Naive thymus-derived CD4-positive, alpha-beta T cell (primary cell): ENCODE measurements at regions not wholly inside any gene's neighbourhood (a gene's known extent, or its start where the extent isn't known, plus 50 kb on each side); places are given as distances from the start of the nearest gene placed in this dataset.

Source experiments
- ATAC-seq: fragments of 150-1000 bp; cut with Tn5 transposase; 2 replicates; pipeline ENCODE4 v1.10.0; 2021; ENCODE audit warnings: mild to moderate bottlenecking, moderate library complexity
- CTCF ChIA-PET: fragments of 350-600 bp; sonication (Branson Sonifier 250); formaldehyde crosslinking; loops from one replicate; lab custom pipeline; 2021; ENCODE audit warnings: antibody characterized with exemption; lab: Charles Lee
- POLR2A ChIA-PET: fragments of 350-600 bp; sonication (Branson Sonifier 250); formaldehyde crosslinking; loops from one replicate; lab custom pipeline; 2021; ENCODE audit warnings: antibody characterized with exemption, inconsistent platforms; lab: Charles Lee
- DNase-seq, 9 donors: peaks; one replicate each; pipeline versions ENCODE4 v3.0.0 to v3.0.0-alpha.2; 2020 to 2022; ENCODE audit warnings: mixed read lengths in 1 of 9
- H3K27ac ChIP-seq: one replicate; pipeline ENCODE4 v1.7.0; 2013; ENCODE audit warnings: mild to moderate bottlenecking, low read depth, low read length, moderate library complexity
- H3K27me3 ChIP-seq, 2 donors: one replicate each; pipeline ENCODE4 v1.7.0; 2013; ENCODE audit warnings: low read length in 2 of 2, mild to moderate bottlenecking in 2 of 2, moderate library complexity in 2 of 2; ENCODE audit not compliant: control insufficient read depth in 2 of 2, insufficient read depth in 2 of 2
- H3K36me3 ChIP-seq, 3 experiments: 1 replicate in 2 of 3; 2 replicates in 1 of 3; pipeline ENCODE4 v1.7.0; 2013; ENCODE audit warnings: low read length in 3 of 3, mild to moderate bottlenecking in 3 of 3, moderate library complexity in 1 of 3; ENCODE audit not compliant: insufficient read depth in 3 of 3, control insufficient read depth in 2 of 3
- H3K4me1 ChIP-seq, 2 donors: one replicate each; pipeline ENCODE4 v1.7.0; 2013; ENCODE audit warnings: low read length in 2 of 2, mild to moderate bottlenecking in 2 of 2, moderate library complexity in 1 of 2; ENCODE audit not compliant: control insufficient read depth in 2 of 2, insufficient read depth in 2 of 2
- H3K4me3 ChIP-seq: 2 replicates; pipeline ENCODE4 v1.7.0; 2013; ENCODE audit warnings: mild to moderate bottlenecking, low read length
- H3K9me3 ChIP-seq, 3 experiments: 1 replicate in 2 of 3; 2 replicates in 1 of 3; pipeline ENCODE4 v1.7.0; 2013; ENCODE audit warnings: low read length in 3 of 3; ENCODE audit not compliant: control insufficient read depth in 2 of 3
- H3K27ac Mint-ChIP-seq, 9 donors: one replicate each; pipeline ENCODE4 v1.8.0; 2020 to 2022; ENCODE audit warnings: mixed read lengths in 9 of 9, mild to moderate bottlenecking in 8 of 9, moderate library complexity in 5 of 9, inconsistent platforms in 2 of 9
- H3K27me3 Mint-ChIP-seq, 5 donors: one replicate each; pipeline ENCODE4 v1.8.0; 2021 to 2022; ENCODE audit warnings: mixed read lengths in 5 of 5, mild to moderate bottlenecking in 1 of 5
- H3K36me3 Mint-ChIP-seq, 5 donors: one replicate each; pipeline ENCODE4 v1.8.0; 2020 to 2022; ENCODE audit warnings: mixed read lengths in 5 of 5, mild to moderate bottlenecking in 3 of 5, inconsistent platforms in 1 of 5
- H3K4me1 Mint-ChIP-seq, 7 donors: one replicate each; pipeline ENCODE4 v1.8.0; 2020 to 2022; ENCODE audit warnings: mixed read lengths in 7 of 7, mild to moderate bottlenecking in 3 of 7, inconsistent platforms in 1 of 7
- H3K4me3 Mint-ChIP-seq, 10 donors: one replicate each; pipeline ENCODE4 v1.8.0; 2020 to 2022; ENCODE audit warnings: mild to moderate bottlenecking in 10 of 10, mixed read lengths in 10 of 10, moderate library complexity in 6 of 10, inconsistent platforms in 2 of 10
- H3K9me3 Mint-ChIP-seq, 11 donors: one replicate each; pipeline ENCODE4 v1.8.0; 2020 to 2022; ENCODE audit warnings: mixed read lengths in 11 of 11, mild to moderate bottlenecking in 4 of 11, inconsistent platforms in 1 of 11, moderate library complexity in 1 of 11
- intact Hi-C, 2 donors: fragments of 100-400 bp; cut with micrococcal nuclease; formaldehyde crosslinking; loops; one replicate each; pipeline ENCODE4 v1.15.1; 2023

DNA sequence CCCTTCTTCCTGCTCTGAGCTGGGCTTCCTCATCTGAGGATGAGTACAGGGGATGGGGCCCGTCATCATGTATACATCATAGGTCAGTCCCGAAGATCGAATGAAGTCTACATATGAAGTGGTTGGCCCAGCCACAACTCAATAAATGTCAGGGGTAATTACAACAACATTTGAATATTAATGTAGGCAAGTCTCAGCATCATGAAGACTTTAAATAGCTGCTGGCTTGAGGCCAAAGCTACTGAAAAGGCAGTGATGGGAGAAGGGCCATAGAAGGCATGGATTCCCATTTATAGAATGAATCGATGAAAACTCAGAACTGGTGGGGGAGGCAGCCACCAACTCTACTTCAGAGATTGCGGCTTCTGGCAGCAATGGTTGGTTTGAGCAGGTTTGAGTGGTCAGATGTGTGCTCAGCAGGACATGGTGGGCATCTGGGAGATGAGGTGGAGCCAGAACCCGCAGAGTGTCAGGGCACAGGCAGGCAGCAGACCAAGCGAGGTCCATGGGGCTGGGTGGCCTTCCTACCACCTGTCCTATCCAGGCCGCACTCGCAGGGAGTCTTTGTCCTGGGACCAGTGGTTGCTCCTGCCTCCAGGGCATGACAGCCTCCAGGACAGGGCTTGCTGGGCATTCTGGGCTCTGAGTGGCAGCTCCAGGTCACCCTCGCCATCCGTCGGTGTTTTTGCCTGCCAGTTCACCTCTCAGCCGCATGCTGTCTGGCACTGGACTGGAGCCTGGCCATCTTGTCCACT lies 919.1 kb downstream of the TBC1D22A start:
- H3K36me3 Mint-ChIP-seq, result peaks cover 0 to 11% (median 3%) of the 10 kb centered on the region in 5 donors
- intact Hi-C loops, result no loop called here
- ChIA-PET POLR2A (no interaction called here), CTCF (no interaction called here)
- Histone ChIP-seq H3K27ac (no peak overlapping the region), H3K4me1 (no peaks in the 10 kb centered on the region), H3K4me3 (no peak overlapping the region), H3K27me3 (no peaks in the 10 kb centered on the region), H3K9me3 (peaks cover 0 to 10% (median 0%) of the 10 kb centered on the region in 3 experiments), H3K36me3 (no peaks in the 10 kb centered on the region)
- no peak overlapping the region for H3K4me3 Mint-ChIP-seq
- peaks cover 0 to 42% (median 5%) of the 10 kb centered on the region in 5 donors for H3K27me3 Mint-ChIP-seq
- DNase-seq, result no peak
- peaks cover 0 to 6% (median 0%) of the 10 kb centered on the region in 7 donors for H3K4me1 Mint-ChIP-seq
- H3K27ac Mint-ChIP-seq, result no peak overlapping the region
- no peak for ATAC-seq
- H3K9me3 Mint-ChIP-seq, result peaks cover 4 to 40% (median 13%) of the 10 kb centered on the region in 11 donors

DNA sequence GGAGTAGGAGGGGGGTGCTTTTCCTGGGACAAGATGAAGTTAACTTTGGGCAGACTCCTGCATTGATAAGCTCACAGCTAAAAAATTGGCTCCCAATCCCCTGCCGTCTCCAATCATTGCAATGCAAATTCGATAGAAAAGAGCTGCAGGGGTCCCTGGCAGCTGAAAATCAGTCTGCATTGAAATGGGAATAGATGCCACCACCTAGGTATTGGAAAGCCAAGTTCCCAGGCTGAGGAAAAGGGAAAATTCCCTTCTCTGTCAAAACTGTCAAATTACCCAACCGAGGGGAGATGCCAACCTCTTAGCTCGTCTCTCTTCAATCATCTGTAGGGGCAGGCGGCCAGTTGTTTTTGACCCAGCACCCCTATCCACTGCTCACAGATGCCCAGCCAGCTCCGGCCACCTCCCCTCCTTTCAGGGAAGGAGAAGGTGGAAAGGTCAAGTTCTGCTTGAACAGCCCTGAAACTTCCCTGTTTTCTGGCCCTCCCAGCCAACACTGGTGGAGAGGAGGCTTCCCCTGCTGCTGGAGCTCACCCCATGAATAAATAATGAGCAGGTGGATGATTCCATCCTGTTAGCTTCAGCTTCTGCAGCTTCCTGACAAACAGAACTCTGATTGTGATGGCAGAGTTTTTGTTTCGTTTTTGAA lies 916.3 kb downstream of the TBC1D22A start:
- Mint-ChIP-seq H3K27ac (no peak overlapping the region), H3K4me3 (no peak overlapping the region), H3K36me3 (peaks cover 0 to 8% (median 0%) of the 10 kb centered on the region in 5 donors), H3K27me3 (peaks cover 0 to 33% (median 5%) of the 10 kb centered on the region in 5 donors), H3K9me3 (peaks cover 3 to 20% (median 7%) of the 10 kb centered on the region in 11 donors), H3K4me1 (peaks cover 0 to 6% (median 0%) of the 10 kb centered on the region in 7 donors)
- no peaks in the 10 kb centered on the region for H3K36me3 ChIP-seq
- POLR2A ChIA-PET, result no interaction called here
- H3K4me3 ChIP-seq, result no peak overlapping the region
- no peak overlapping the region for H3K27ac ChIP-seq
- H3K27me3 ChIP-seq, result no peaks in the 10 kb centered on the region
- H3K9me3 ChIP-seq, result peaks cover 0 to 5% (median 0%) of the 10 kb centered on the region in 3 experiments
- CTCF ChIA-PET, result no interaction called here
- intact Hi-C loops, result no loop called here
- ATAC-seq (no peak), DNase-seq (no peak)
- no peaks in the 10 kb centered on the region for H3K4me1 ChIP-seq

DNA sequence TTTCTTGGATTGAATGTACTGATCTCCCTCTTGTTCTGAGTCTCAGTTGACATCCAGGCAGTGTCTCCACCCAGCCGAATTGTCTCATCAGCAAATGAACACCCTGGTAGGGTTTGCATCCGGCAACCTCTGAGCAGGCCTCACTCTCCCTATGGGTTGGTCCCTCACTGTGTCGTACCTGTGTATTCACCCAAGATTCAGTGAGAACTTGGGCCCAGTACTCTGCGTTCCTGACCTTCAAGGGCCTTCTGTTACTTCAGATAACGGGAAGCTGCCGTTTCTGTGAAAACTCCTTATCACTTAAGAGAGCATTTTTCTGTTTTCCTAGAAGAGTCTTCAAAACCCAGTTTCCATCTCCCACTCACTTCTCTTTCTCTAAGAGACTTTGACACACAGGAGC lies 915.6 kb downstream of the TBC1D22A start:
- DNase-seq (no peak), ATAC-seq (no peak)
- no peaks in the 10 kb centered on the region for H3K36me3 ChIP-seq
- ChIA-PET CTCF (no interaction called here), POLR2A (no interaction called here)
- H3K4me3 ChIP-seq, result no peak overlapping the region
- peaks cover 0 to 33% (median 5%) of the 10 kb centered on the region in 5 donors for H3K27me3 Mint-ChIP-seq
- intact Hi-C loops, result no loop called here
- peaks cover 0 to 6% (median 0%) of the 10 kb centered on the region in 7 donors for H3K4me1 Mint-ChIP-seq
- peaks cover 0 to 5% (median 0%) of the 10 kb centered on the region in 5 donors for H3K36me3 Mint-ChIP-seq
- peaks cover 0 to 13% (median 3%) of the 10 kb centered on the region in 11 donors for H3K9me3 Mint-ChIP-seq
- no peaks in the 10 kb centered on the region for H3K9me3 ChIP-seq
- H3K27ac Mint-ChIP-seq, result no peak overlapping the region
- no peak overlapping the region for H3K27ac ChIP-seq
- no peak overlapping the region for H3K4me3 Mint-ChIP-seq
- H3K27me3 ChIP-seq, result no peaks in the 10 kb centered on the region
- no peaks in the 10 kb centered on the region for H3K4me1 ChIP-seq

DNA sequence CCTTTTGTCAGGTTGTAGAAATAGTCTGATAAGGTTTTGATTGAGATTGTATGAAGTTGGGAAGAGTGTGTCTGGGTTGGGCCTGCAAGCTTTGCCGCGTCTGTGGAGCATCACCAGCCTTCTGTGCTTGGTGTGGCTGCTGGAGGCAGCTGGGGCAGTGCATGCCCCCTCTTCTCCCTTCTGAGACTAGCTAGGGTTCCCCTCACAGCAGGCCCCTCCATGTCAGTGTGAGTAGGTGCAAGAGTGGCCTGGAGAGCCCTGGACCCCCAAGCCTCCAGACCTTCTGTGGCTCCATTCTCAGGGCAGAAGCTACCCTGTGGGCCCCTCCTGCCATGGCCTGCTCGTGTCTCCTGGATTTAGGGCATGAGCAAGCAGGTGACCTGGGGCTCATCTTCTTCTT lies 914.2 kb downstream of the TBC1D22A start:
- ChIA-PET CTCF (no interaction called here), POLR2A (no interaction called here)
- intact Hi-C loops, result no loop called here
- Histone ChIP-seq H3K27me3 (no peaks in the 10 kb centered on the region), H3K4me3 (no peak overlapping the region), H3K4me1 (no peaks in the 10 kb centered on the region), H3K9me3 (no peaks in the 10 kb centered on the region), H3K36me3 (no peaks in the 10 kb centered on the region), H3K27ac (no peak overlapping the region)
- no peak overlapping the region for H3K4me3 Mint-ChIP-seq
- H3K27me3 Mint-ChIP-seq, result peaks cover 0 to 28% (median 5%) of the 10 kb centered on the region in 5 donors
- H3K36me3 Mint-ChIP-seq, result peaks cover 0 to 5% (median 0%) of the 10 kb centered on the region in 5 donors
- DNase-seq (no peak), ATAC-seq (no peak)
- H3K4me1 Mint-ChIP-seq, result peaks cover 0 to 6% (median 0%) of the 10 kb centered on the region in 7 donors
- peaks cover 0 to 13% (median 2%) of the 10 kb centered on the region in 11 donors for H3K9me3 Mint-ChIP-seq
- no peak overlapping the region for H3K27ac Mint-ChIP-seq

DNA sequence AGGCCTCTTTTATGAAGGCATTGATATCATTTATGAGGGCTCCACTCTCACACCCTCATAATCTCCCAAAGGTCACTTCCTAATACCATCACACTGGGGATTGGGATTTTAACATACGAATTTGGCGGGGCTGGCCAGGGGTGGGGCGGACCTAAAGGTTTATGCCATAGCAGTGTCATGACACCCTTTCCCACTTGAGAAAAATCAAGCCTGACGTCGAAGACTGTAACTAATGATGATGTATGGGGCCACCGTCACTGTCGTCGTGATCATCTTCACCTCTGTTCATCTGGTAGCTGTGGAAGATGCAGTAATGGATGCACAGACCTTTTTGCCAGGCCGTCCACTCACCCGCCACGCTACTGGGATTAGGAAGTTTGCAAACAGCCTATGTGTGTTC lies 912.1 kb downstream of the TBC1D22A start:
- DNase-seq (no peak), ATAC-seq (no peak)
- peaks cover 0 to 2% (median 0%) of the 10 kb centered on the region in 7 donors for H3K4me1 Mint-ChIP-seq
- H3K36me3 Mint-ChIP-seq, result peaks cover 0 to 2% (median 0%) of the 10 kb centered on the region in 5 donors
- ChIA-PET POLR2A (no interaction called here), CTCF (no interaction called here)
- no peak overlapping the region for H3K27ac Mint-ChIP-seq
- no peak overlapping the region for H3K4me3 Mint-ChIP-seq
- Histone ChIP-seq H3K9me3 (peaks cover 0 to 2% (median 0%) of the 10 kb centered on the region in 3 experiments), H3K4me3 (no peak overlapping the region), H3K4me1 (no peaks in the 10 kb centered on the region), H3K27ac (no peak overlapping the region), H3K36me3 (no peaks in the 10 kb centered on the region), H3K27me3 (no peaks in the 10 kb centered on the region)
- H3K27me3 Mint-ChIP-seq, result peaks cover 0 to 8% (median 2%) of the 10 kb centered on the region in 5 donors
- H3K9me3 Mint-ChIP-seq, result peaks cover 0 to 11% (median 4%) of the 10 kb centered on the region in 11 donors
- intact Hi-C loops, result no loop called here

DNA sequence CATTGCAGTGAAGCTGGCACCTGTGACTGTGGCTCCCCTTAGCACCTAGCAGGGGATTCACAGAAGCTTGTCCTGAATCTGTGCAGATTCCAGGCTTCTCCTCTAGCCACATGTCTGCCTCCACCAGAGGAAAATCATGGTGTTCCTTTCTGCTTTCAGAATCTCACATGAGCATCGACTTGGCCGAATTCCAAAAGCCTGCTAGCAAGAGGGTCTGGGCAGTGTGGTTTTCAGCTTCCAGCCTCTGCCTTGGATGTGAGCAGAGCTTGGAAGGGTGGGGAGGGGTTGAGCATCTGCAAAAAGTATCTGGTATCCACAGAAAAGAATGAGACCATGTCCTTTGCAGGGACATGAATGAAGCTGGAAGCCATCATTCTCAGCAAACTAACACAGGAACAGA lies 911.1 kb downstream of the TBC1D22A start:
- intact Hi-C loops, result no loop called here
- H3K27ac ChIP-seq, result no peak overlapping the region

More for the DNA sequence above, 911.1 kb downstream of the TBC1D22A start:
- Mint-ChIP-seq H3K4me3 (no peak overlapping the region), H3K4me1 (no peaks in the 10 kb centered on the region), H3K9me3 (peaks cover 0 to 13% (median 4%) of the 10 kb centered on the region in 11 donors), H3K36me3 (peaks cover 0 to 4% (median 0%) of the 10 kb centered on the region in 5 donors), H3K27me3 (peaks cover 0 to 8% (median 0%) of the 10 kb centered on the region in 5 donors), H3K27ac (no peak overlapping the region)
- Histone ChIP-seq H3K27me3 (no peaks in the 10 kb centered on the region), H3K36me3 (no peaks in the 10 kb centered on the region), H3K4me1 (no peaks in the 10 kb centered on the region), H3K4me3 (no peak overlapping the region), H3K9me3 (peaks cover 0 to 5% (median 0%) of the 10 kb centered on the region in 3 experiments)
- ChIA-PET POLR2A (no interaction called here), CTCF (no interaction called here)
- no peak for DNase-seq
- ATAC-seq, result no peak
